SK-N-SH (cell line): ENCODE measurements at regions not wholly inside any gene's neighbourhood (a gene's known extent, or its start where the extent isn't known, plus 50 kb on each side); places are given as distances from the start of the nearest gene placed in this dataset.

Experiments
- CTCF ChIA-PET: fragments of 300-600, 350-600 bp; formaldehyde crosslinking; extraction: SDS; loops from one replicate; lab custom pipeline; 2021; lab: Yijun Ruan, JAX
- POLR2A ChIA-PET: fragments of 350-600 bp; sonication (Branson Sonifier 250); formaldehyde crosslinking; extraction: SDS; loops from one replicate; lab custom pipeline; 2020; ENCODE audit warnings: antibody characterized with exemption, inconsistent platforms; lab: Yijun Ruan, JAX
- DNase-seq: peaks from one replicate; pipeline ENCODE4 v3.0.0; 2012
- H2AFZ ChIP-seq: fragments of 200-600 bp; sonication (generic); 2 replicates; pipeline ENCODE4 v1.8.1; 2016; ENCODE audit warnings: antibody characterized with exemption, mild to moderate bottlenecking, low read depth
- H3F3A ChIP-seq: fragments of 200-600 bp; sonication (generic); replicated peaks from 2 replicates; pipeline ENCODE3; 2016; ENCODE audit warnings: antibody characterized with exemption, mild to moderate bottlenecking; ENCODE audit not compliant: insufficient read depth
- H3K27ac ChIP-seq, 2 experiments: fragments of 200-500 bp in 1 of 2; fragments of 200-600 bp in 1 of 2; sonication (Bioruptor generic) in 1 of 2; sonication (generic), shearing (Covaris generic) in 1 of 2; 2 replicates each; pipeline versions ENCODE4 v1.5.1 to v1.6.1; 2014 to 2016; ENCODE audit warnings: low read depth in 2 of 2, inconsistent platforms in 1 of 2, low read length in 1 of 2, mild to moderate bottlenecking in 1 of 2, mixed read lengths in 1 of 2
- H3K27me3 ChIP-seq: fragments of 200-600 bp; sonication (generic), shearing (Covaris generic); 2 replicates; pipeline ENCODE4 v1.6.1; 2016; ENCODE audit warnings: mixed run types; ENCODE audit not compliant: insufficient read depth
- H3K36me3 ChIP-seq, 2 experiments: fragments of 200-500 bp in 1 of 2; fragments of 200-600 bp in 1 of 2; sonication (Bioruptor generic) in 1 of 2; sonication (generic) in 1 of 2; replicated peaks in 1 of 2; 2 replicates each; pipeline versions ENCODE3 to v1.5.1; 2014 to 2016; ENCODE audit warnings: low read length in 1 of 2, mild to moderate bottlenecking in 1 of 2; ENCODE audit not compliant: insufficient read depth in 2 of 2, control insufficient read depth in 1 of 2
- H3K4me1 ChIP-seq, 2 experiments: fragments of 200-500 bp in 1 of 2; fragments of 200-600 bp in 1 of 2; sonication (Bioruptor generic) in 1 of 2; sonication (generic), shearing (Covaris generic) in 1 of 2; 2 replicates each; pipeline versions ENCODE4 v1.5.1 to v1.6.1; 2014 to 2016; ENCODE audit warnings: low read depth in 1 of 2, low read length in 1 of 2, mixed run types in 1 of 2; ENCODE audit not compliant: insufficient read depth in 2 of 2, control insufficient read depth in 1 of 2
- H3K4me2 ChIP-seq: fragments of 200-600 bp; sonication (generic), shearing (Covaris generic); 2 replicates; pipeline ENCODE4 v1.6.1; 2017; ENCODE audit warnings: mixed run types
- H3K4me3 ChIP-seq, 2 experiments: fragments of 200-500 bp in 1 of 2; fragments of 200-600 bp in 1 of 2; sonication (Bioruptor generic) in 1 of 2; sonication (generic), shearing (Covaris generic) in 1 of 2; 2 replicates each; pipeline versions ENCODE4 v1.5.1 to v1.8.1; 2014 to 2016; ENCODE audit warnings: low read depth in 2 of 2, inconsistent platforms in 1 of 2, low read length in 1 of 2, mild to moderate bottlenecking in 1 of 2, mixed read lengths in 1 of 2, moderate library complexity in 1 of 2
- H3K79me2 ChIP-seq: fragments of 200-600 bp; sonication (generic); 2 replicates; pipeline ENCODE4 v1.8.1; 2017; ENCODE audit warnings: mild to moderate bottlenecking; ENCODE audit not compliant: insufficient read depth
- H3K9ac ChIP-seq: fragments of 200-600 bp; sonication (generic); 2 replicates; pipeline ENCODE4 v1.6.1; 2017; ENCODE audit warnings: mixed run types
- H3K9me2 ChIP-seq: fragments of 200-600 bp; sonication (generic); 2 replicates; pipeline ENCODE4 v1.6.1; 2017; ENCODE audit warnings: mixed run types
- H3K9me3 ChIP-seq: fragments of 200-600 bp; sonication (generic); 2 replicates; pipeline ENCODE4 v1.6.1; 2017; ENCODE audit warnings: mixed run types, mild to moderate bottlenecking, moderate library complexity
- H4K20me1 ChIP-seq: fragments of 200-600 bp; sonication (generic); 2 replicates; pipeline ENCODE4 v1.6.1; 2017; ENCODE audit warnings: mild to moderate bottlenecking, mixed run types; ENCODE audit not compliant: insufficient read depth
- ELF1 ChIP-seq: IDR thresholded peaks from 2 replicates; pipeline ENCODE4 v1.4.0; 2012
- EP300 ChIP-seq, 2 experiments: IDR thresholded peaks; 2 replicates each; pipeline versions ENCODE4 v1.4.0 to v1.6.1; 2012; ENCODE audit warnings: borderline replicate concordance in 1 of 2, low read depth in 1 of 2, low read length in 1 of 2
- FOXJ3 ChIP-seq: sonication (generic); formaldehyde crosslinking; IDR thresholded peaks from 2 replicates; pipeline ENCODE4 v1.5.1; 2020; ENCODE audit warnings: mild to moderate bottlenecking, missing genetic modification reagents
- FOXM1 ChIP-seq: IDR thresholded peaks from 2 replicates; pipeline ENCODE4 v1.4.0; 2012; ENCODE audit warnings: low read depth, mild to moderate bottlenecking
- GABPA ChIP-seq: IDR thresholded peaks from 2 replicates; pipeline ENCODE4 v1.4.0; 2012; ENCODE audit warnings: low read depth, mild to moderate bottlenecking
- MXI1 ChIP-seq: IDR thresholded peaks from 2 replicates; pipeline ENCODE4 v1.6.1; 2012; ENCODE audit warnings: mild to moderate bottlenecking, low read depth, low read length, improper control_type of control experiment
- POLR2AphosphoS5 ChIP-seq: IDR thresholded peaks from 2 replicates; pipeline ENCODE4 v1.6.1; 2012; ENCODE audit warnings: low read depth, low read length
- RCOR1 ChIP-seq: fragments of 150-350 bp; IDR thresholded peaks from 2 replicates; pipeline ENCODE4 v1.6.1; 2017; ENCODE audit warnings: antibody characterized with exemption, low read length
- RFX5 ChIP-seq: IDR thresholded peaks from 2 replicates; pipeline ENCODE4 v1.6.1; 2012; ENCODE audit warnings: mild to moderate bottlenecking, improper control_type of control experiment, low read length
- RXRA ChIP-seq: IDR thresholded peaks from 2 replicates; pipeline ENCODE4 v1.4.0; 2012; ENCODE audit warnings: low read depth, mild to moderate bottlenecking, borderline replicate concordance
- SIN3A ChIP-seq: IDR thresholded peaks from 2 replicates; pipeline ENCODE4 v1.6.1; 2012; ENCODE audit warnings: low read depth, mild to moderate bottlenecking, low read length, moderate library complexity, borderline replicate concordance
- SMC3 ChIP-seq: IDR thresholded peaks from 2 replicates; pipeline ENCODE4 v1.6.1; 2012; ENCODE audit warnings: low read depth, low read length, improper control_type of control experiment
- TAF1 ChIP-seq: IDR thresholded peaks from 2 replicates; pipeline ENCODE4 v1.6.1; 2012; ENCODE audit warnings: low read depth, mild to moderate bottlenecking, low read length, moderate library complexity, borderline replicate concordance
- TCF12 ChIP-seq: IDR thresholded peaks from 2 replicates; pipeline ENCODE4 v1.4.0; 2012
- YY1 ChIP-seq: IDR thresholded peaks from 2 replicates; pipeline ENCODE4 v1.4.0; 2012; ENCODE audit warnings: low read depth, mild to moderate bottlenecking
- WGBS: methylation state at CpG from one replicate; pipeline ENCODE4 v1.1.6; 2017; ENCODE audit warnings: low lambda C conversion rate; 5-methylcytosine and 5-hydroxymethylcytosine counted together
- TF ChIP-seq, protein P1 (sequence below): IDR thresholded peaks from 2 replicates; pipeline ENCODE4 v1.6.1; 2012; ENCODE audit warnings: mild to moderate bottlenecking, low read depth, low read length, moderate library complexity
- TF ChIP-seq, protein P2 (sequence below): IDR thresholded peaks from 2 replicates; pipeline ENCODE4 v1.4.0; 2012; ENCODE audit warnings: low read depth, borderline replicate concordance
- TF ChIP-seq, protein P3 (sequence below): fragments of 200-600 bp; sonication (generic); IDR thresholded peaks from 2 replicates; pipeline ENCODE4 v1.6.1; 2017; ENCODE audit warnings: antibody characterized with exemption, mild to moderate bottlenecking, moderate library complexity
- TF ChIP-seq, protein P4 (sequence below): IDR thresholded peaks from 2 replicates; pipeline ENCODE4 v1.4.0; 2012; ENCODE audit warnings: low read depth
- TF ChIP-seq, protein P5 (sequence below): fragments of 150-350 bp; IDR thresholded peaks from 2 replicates; pipeline ENCODE4 v1.6.1; 2016; ENCODE audit warnings: mild to moderate bottlenecking, low read depth, low read length

DNA sequence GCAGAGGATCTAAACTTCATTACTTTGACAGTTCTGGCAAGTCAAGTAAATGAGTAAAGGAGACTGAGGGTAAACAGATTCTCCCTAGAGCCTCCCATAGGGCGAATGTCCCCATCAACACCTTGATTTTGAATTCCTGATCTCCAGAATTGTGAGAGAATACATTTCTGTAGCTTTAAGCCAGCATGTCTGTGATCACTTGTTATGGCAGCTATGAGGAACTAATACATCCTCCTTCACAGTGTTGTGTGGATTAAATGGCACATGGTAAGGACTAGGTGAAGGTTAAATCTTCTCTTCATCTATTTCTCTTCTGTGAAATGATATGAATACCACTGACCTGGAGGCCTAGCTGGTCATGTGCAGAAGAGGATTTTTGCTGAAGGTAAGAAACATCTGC lies 137.3 kb downstream of the CPEB2 start:
- Histone ChIP-seq H3K4me3 (no peak overlapping the region), H3K9ac (no peak overlapping the region), H3K4me2 (no peak overlapping the region), H2AFZ (no peak overlapping the region), H3K4me1 (no peaks in the 10 kb centered on the region; a peak in 1 of 4 replicates), H3F3A (no peaks in the 10 kb centered on the region), H3K36me3 (no peaks in the 10 kb centered on the region), H3K9me2 (no peaks in the 10 kb centered on the region), H3K27ac (no peak overlapping the region), H3K27me3 (no peaks in the 10 kb centered on the region), H3K9me3 (no peaks in the 10 kb centered on the region), H4K20me1 (no peaks in the 10 kb centered on the region), H3K79me2 (no peaks in the 10 kb centered on the region)
- DNase-seq: no peak
- ChIA-PET POLR2A (no interaction called here), CTCF (no interaction called here)
- TF ChIP-seq EP300 (IDR thresholded peaks at IDR 0.05; ENCODE audit: borderline replicate concordance in 1 of 2, low read depth in 1 of 2, low read length in 1 of 2) (no peak), ELF1 (no peak), YY1 (no peak), POLR2AphosphoS5 (no peak), FOXJ3 (CRISPR knock-in tag) (no peak), GABPA (no peak), TAF1 (no peak), RXRA (no peak), TCF12 (no peak), SMC3 (no peak), SIN3A (no peak), FOXM1 (no peak), MXI1 (no peak), RCOR1 (no peak), RFX5 (no peak)
- TF ChIP-seq, protein P1, sequence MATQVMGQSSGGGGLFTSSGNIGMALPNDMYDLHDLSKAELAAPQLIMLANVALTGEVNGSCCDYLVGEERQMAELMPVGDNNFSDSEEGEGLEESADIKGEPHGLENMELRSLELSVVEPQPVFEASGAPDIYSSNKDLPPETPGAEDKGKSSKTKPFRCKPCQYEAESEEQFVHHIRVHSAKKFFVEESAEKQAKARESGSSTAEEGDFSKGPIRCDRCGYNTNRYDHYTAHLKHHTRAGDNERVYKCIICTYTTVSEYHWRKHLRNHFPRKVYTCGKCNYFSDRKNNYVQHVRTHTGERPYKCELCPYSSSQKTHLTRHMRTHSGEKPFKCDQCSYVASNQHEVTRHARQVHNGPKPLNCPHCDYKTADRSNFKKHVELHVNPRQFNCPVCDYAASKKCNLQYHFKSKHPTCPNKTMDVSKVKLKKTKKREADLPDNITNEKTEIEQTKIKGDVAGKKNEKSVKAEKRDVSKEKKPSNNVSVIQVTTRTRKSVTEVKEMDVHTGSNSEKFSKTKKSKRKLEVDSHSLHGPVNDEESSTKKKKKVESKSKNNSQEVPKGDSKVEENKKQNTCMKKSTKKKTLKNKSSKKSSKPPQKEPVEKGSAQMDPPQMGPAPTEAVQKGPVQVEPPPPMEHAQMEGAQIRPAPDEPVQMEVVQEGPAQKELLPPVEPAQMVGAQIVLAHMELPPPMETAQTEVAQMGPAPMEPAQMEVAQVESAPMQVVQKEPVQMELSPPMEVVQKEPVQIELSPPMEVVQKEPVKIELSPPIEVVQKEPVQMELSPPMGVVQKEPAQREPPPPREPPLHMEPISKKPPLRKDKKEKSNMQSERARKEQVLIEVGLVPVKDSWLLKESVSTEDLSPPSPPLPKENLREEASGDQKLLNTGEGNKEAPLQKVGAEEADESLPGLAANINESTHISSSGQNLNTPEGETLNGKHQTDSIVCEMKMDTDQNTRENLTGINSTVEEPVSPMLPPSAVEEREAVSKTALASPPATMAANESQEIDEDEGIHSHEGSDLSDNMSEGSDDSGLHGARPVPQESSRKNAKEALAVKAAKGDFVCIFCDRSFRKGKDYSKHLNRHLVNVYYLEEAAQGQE: no peak
- TF ChIP-seq, protein P2, sequence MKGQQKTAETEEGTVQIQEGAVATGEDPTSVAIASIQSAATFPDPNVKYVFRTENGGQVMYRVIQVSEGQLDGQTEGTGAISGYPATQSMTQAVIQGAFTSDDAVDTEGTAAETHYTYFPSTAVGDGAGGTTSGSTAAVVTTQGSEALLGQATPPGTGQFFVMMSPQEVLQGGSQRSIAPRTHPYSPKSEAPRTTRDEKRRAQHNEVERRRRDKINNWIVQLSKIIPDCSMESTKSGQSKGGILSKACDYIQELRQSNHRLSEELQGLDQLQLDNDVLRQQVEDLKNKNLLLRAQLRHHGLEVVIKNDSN: no peak
- TF ChIP-seq, protein P3, sequence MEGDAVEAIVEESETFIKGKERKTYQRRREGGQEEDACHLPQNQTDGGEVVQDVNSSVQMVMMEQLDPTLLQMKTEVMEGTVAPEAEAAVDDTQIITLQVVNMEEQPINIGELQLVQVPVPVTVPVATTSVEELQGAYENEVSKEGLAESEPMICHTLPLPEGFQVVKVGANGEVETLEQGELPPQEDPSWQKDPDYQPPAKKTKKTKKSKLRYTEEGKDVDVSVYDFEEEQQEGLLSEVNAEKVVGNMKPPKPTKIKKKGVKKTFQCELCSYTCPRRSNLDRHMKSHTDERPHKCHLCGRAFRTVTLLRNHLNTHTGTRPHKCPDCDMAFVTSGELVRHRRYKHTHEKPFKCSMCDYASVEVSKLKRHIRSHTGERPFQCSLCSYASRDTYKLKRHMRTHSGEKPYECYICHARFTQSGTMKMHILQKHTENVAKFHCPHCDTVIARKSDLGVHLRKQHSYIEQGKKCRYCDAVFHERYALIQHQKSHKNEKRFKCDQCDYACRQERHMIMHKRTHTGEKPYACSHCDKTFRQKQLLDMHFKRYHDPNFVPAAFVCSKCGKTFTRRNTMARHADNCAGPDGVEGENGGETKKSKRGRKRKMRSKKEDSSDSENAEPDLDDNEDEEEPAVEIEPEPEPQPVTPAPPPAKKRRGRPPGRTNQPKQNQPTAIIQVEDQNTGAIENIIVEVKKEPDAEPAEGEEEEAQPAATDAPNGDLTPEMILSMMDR: no peak
- TF ChIP-seq, protein P4, sequence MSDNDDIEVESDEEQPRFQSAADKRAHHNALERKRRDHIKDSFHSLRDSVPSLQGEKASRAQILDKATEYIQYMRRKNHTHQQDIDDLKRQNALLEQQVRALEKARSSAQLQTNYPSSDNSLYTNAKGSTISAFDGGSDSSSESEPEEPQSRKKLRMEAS: no peak
- TF ChIP-seq, protein P5, sequence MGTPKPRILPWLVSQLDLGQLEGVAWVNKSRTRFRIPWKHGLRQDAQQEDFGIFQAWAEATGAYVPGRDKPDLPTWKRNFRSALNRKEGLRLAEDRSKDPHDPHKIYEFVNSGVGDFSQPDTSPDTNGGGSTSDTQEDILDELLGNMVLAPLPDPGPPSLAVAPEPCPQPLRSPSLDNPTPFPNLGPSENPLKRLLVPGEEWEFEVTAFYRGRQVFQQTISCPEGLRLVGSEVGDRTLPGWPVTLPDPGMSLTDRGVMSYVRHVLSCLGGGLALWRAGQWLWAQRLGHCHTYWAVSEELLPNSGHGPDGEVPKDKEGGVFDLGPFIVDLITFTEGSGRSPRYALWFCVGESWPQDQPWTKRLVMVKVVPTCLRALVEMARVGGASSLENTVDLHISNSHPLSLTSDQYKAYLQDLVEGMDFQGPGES: no peak
- TF ChIP-seq, all 33 proteins: peak for 0
- WGBS: 6% methylated on average over 1 of the region's 1 CpG
